Peyer's patch (tissue), 4 donors: ENCODE measurements at regions not wholly inside any gene's neighbourhood (a gene's known extent, or its start where the extent isn't known, plus 50 kb on each side); places are given as distances from the start of the nearest gene placed in this dataset.

Source experiments
- CTCF ChIP-seq, 6 experiments: fragments of 450-650 bp in 4 of 6; fragments of 200-600 bp in 2 of 6; sonication (generic) in 1 of 6; IDR thresholded peaks; one replicate each; pipeline ENCODE4 v1.5.1; 2017 to 2019; ENCODE audit warnings: antibody characterized with exemption in 6 of 6, mild to moderate bottlenecking in 3 of 6, moderate library complexity in 1 of 6
- POLR2A ChIP-seq, 2 donors: fragments of 450-650 bp; IDR thresholded peaks; one replicate each; pipeline ENCODE4 v1.5.1; 2017; ENCODE audit warnings: antibody characterized with exemption in 2 of 2, mild to moderate bottlenecking in 2 of 2, moderate library complexity in 2 of 2

- TF ChIP-seq CTCF (IDR thresholded peaks at IDR 0.05) = no peak
- TF ChIP-seq POLR2A (IDR thresholded peaks at IDR 0.05) = no peak
Measured at GRCh38 chr4:96543346-96543745, 703.5 kb downstream of the PDHA2 start.
